ENCODE measurements at regions not wholly inside any gene's neighbourhood (a gene's known extent, or its start where the extent isn't known, plus 50 kb on each side); places are given as distances from the start of the nearest gene placed in this dataset.

DNA sequence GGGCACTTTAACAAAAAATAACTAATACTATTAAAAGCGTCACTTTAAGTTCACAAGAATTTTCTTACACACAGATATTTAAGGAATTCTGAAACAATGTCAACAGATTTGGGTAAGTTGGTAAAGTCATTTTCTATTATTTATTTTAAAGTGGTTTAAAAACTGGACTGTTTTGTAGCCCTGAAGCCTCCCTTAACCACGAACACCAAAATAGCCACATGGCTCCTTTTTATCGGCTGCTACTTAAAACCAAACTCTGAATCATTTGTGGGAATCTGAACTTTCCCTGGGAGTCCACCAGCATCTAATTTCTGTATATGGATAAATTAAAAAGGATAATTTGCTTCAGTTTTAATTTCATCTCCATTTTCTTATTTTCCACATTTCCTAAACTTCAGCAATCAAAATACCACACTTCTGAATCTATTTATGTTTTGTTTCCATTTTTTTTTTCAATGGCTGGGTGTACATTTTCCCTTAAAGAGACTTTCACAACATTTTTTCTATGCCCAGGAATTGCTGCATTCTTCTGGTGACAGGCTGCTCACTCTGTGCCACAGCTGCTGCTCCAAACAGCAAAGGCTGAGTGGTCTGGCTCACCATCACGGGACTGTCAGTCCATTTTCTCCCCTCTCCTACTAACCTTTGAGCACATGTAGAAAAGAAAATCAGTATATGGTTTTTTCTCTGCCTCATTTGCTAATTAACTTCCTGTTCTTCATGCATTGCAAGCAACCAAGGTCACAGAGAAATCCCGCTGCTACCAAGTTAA lies 255.5 kb upstream of the KCNJ16 start:
- Histone ChIP-seq H3K9me2 (ENCODE audit: insufficient read depth, low read length) (no peaks in the 10 kb centered on the region), H3F3A (ENCODE audit: insufficient read depth, low read length, poor library complexity, severe bottlenecking) (no peaks in the 10 kb centered on the region), H3K27me3 (ENCODE audit: insufficient read depth, low read depth, low read length) (no peaks in the 10 kb centered on the region), H4K20me1 (ENCODE audit: insufficient read depth) (no peaks in the 10 kb centered on the region), H3K36me3 (ENCODE audit: insufficient read depth, low read length) (no peaks in the 10 kb centered on the region), H3K4me2 (ENCODE audit: low read length) (no peak overlapping the region), H3K79me2 (replicated peaks; ENCODE audit: insufficient read depth, low read length) (no peaks in the 10 kb centered on the region), H3K9ac (ENCODE audit: low read length) (no peak overlapping the region), H2AFZ (ENCODE audit: low read depth, low read length) (no peak overlapping the region), H3K4me3 (ENCODE audit: low read length) (no peak overlapping the region), H3K9me3 (ENCODE audit: low read length) (peaks cover 12% of the 10 kb centered on the region), H3K27ac (ENCODE audit: low read length) (no peak overlapping the region)
- TF ChIP-seq, protein P1, sequence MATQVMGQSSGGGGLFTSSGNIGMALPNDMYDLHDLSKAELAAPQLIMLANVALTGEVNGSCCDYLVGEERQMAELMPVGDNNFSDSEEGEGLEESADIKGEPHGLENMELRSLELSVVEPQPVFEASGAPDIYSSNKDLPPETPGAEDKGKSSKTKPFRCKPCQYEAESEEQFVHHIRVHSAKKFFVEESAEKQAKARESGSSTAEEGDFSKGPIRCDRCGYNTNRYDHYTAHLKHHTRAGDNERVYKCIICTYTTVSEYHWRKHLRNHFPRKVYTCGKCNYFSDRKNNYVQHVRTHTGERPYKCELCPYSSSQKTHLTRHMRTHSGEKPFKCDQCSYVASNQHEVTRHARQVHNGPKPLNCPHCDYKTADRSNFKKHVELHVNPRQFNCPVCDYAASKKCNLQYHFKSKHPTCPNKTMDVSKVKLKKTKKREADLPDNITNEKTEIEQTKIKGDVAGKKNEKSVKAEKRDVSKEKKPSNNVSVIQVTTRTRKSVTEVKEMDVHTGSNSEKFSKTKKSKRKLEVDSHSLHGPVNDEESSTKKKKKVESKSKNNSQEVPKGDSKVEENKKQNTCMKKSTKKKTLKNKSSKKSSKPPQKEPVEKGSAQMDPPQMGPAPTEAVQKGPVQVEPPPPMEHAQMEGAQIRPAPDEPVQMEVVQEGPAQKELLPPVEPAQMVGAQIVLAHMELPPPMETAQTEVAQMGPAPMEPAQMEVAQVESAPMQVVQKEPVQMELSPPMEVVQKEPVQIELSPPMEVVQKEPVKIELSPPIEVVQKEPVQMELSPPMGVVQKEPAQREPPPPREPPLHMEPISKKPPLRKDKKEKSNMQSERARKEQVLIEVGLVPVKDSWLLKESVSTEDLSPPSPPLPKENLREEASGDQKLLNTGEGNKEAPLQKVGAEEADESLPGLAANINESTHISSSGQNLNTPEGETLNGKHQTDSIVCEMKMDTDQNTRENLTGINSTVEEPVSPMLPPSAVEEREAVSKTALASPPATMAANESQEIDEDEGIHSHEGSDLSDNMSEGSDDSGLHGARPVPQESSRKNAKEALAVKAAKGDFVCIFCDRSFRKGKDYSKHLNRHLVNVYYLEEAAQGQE (IDR thresholded peaks at IDR 0.05; ENCODE audit: borderline replicate concordance), result no peak
- TF ChIP-seq, protein P2, sequence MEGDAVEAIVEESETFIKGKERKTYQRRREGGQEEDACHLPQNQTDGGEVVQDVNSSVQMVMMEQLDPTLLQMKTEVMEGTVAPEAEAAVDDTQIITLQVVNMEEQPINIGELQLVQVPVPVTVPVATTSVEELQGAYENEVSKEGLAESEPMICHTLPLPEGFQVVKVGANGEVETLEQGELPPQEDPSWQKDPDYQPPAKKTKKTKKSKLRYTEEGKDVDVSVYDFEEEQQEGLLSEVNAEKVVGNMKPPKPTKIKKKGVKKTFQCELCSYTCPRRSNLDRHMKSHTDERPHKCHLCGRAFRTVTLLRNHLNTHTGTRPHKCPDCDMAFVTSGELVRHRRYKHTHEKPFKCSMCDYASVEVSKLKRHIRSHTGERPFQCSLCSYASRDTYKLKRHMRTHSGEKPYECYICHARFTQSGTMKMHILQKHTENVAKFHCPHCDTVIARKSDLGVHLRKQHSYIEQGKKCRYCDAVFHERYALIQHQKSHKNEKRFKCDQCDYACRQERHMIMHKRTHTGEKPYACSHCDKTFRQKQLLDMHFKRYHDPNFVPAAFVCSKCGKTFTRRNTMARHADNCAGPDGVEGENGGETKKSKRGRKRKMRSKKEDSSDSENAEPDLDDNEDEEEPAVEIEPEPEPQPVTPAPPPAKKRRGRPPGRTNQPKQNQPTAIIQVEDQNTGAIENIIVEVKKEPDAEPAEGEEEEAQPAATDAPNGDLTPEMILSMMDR (IDR thresholded peaks at IDR 0.05; ENCODE audit: poor library complexity, severe bottlenecking), result no peak
- TF ChIP-seq MXI1 (conservative IDR thresholded peaks at IDR 0.05; ENCODE audit: poor library complexity, severe bottlenecking), result no peak
- no peak for TF ChIP-seq EZH2 (IDR thresholded peaks at IDR 0.05; ENCODE audit: borderline replicate concordance, insufficient read depth, low read length, poor library complexity, severe bottlenecking)
- TF ChIP-seq RAD21 (conservative IDR thresholded peaks at IDR 0.05), result no peak
- TF ChIP-seq POLR2AphosphoS5 (IDR thresholded peaks at IDR 0.05), result no peak
- TF ChIP-seq SMC3 (conservative IDR thresholded peaks at IDR 0.05; ENCODE audit: poor library complexity), result no peak
- no peak for TF ChIP-seq EP300 (conservative IDR thresholded peaks at IDR 0.05; ENCODE audit: poor library complexity, severe bottlenecking)
- no peak for TF ChIP-seq TAF1 (IDR thresholded peaks at IDR 0.05; ENCODE audit: low read depth)

DNA sequence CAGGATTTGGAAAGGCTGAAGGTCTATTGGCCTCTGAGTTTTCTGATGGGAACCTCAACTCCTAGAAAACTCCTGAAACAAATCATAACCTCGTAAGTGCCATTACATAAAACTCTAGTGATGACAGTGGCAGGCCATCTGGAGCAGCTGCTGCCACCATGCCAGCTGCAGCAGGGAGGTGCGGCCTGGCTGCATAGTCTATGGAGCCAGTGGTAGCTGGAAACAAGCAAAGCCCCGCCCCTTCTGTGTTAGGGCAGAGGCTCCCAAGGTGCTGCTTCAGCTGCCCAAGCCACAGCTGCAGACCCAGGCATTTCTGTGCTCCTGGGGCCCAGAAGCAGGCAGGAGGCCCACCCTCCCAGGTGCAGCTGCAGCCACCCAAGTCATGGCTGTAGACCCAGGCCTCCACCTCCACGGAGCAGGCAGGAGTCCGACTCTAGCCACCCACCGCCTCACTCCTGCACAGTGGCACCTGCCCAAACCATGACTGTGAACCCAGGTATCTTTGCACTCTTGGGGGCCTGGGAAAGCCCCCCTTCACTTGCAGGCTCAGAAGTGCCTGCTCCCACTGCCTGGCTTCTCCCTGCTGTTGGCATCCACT lies 254.1 kb upstream of the KCNJ16 start:
- no peaks in the 10 kb centered on the region for H3K9me2 ChIP-seq (ENCODE audit: insufficient read depth, low read length)
- no peaks in the 10 kb centered on the region for H3K27me3 ChIP-seq (ENCODE audit: insufficient read depth, low read depth, low read length)
- no peak overlapping the region for H2AFZ ChIP-seq (ENCODE audit: low read depth, low read length)
- no peak overlapping the region for H3K9ac ChIP-seq (ENCODE audit: low read length)
- TF ChIP-seq MXI1 (conservative IDR thresholded peaks at IDR 0.05; ENCODE audit: poor library complexity, severe bottlenecking) (no peak), EP300 (conservative IDR thresholded peaks at IDR 0.05; ENCODE audit: poor library complexity, severe bottlenecking) (no peak), RAD21 (conservative IDR thresholded peaks at IDR 0.05) (no peak), EZH2 (IDR thresholded peaks at IDR 0.05; ENCODE audit: borderline replicate concordance, insufficient read depth, low read length, poor library complexity, severe bottlenecking) (no peak), SMC3 (conservative IDR thresholded peaks at IDR 0.05; ENCODE audit: poor library complexity) (no peak)
- TF ChIP-seq, protein P2 (IDR thresholded peaks at IDR 0.05; ENCODE audit: poor library complexity, severe bottlenecking), result no peak
- no peaks in the 10 kb centered on the region for H3K36me3 ChIP-seq (ENCODE audit: insufficient read depth, low read length)
- no peak overlapping the region for H3K27ac ChIP-seq (ENCODE audit: low read length)
- H3K4me3 ChIP-seq (ENCODE audit: low read length), result no peak overlapping the region
- peaks cover 12% of the 10 kb centered on the region for H3K9me3 ChIP-seq (ENCODE audit: low read length)
- H3K4me2 ChIP-seq (ENCODE audit: low read length), result no peak overlapping the region
- no peaks in the 10 kb centered on the region for H3K79me2 ChIP-seq (replicated peaks; ENCODE audit: insufficient read depth, low read length)
- no peaks in the 10 kb centered on the region for H3F3A ChIP-seq (ENCODE audit: insufficient read depth, low read length, poor library complexity, severe bottlenecking)
- H4K20me1 ChIP-seq (ENCODE audit: insufficient read depth), result no peaks in the 10 kb centered on the region
